Neutrophil (primary cell): ENCODE measurements at regions not wholly inside any gene's neighbourhood (a gene's known extent, or its start where the extent isn't known, plus 50 kb on each side); places are given as distances from the start of the nearest gene placed in this dataset.

ENCODE experiments used
- H3K27ac ChIP-seq: fragments of 200-600 bp; sonication (generic); 2 replicates; pipeline ENCODE4 v1.5.1; 2016; ENCODE audit warnings: mild to moderate bottlenecking, moderate library complexity
- H3K27me3 ChIP-seq: fragments of 200-600 bp; sonication (generic); 2 replicates; pipeline ENCODE4 v1.6.0; 2016; ENCODE audit warnings: mild to moderate bottlenecking
- H3K36me3 ChIP-seq: fragments of 200-600 bp; sonication (generic); 2 replicates; pipeline ENCODE4 v1.5.1; 2017
- H3K4me1 ChIP-seq, 2 experiments: fragments of 200-600 bp in 1 of 2; sonication (generic) in 1 of 2; 1 replicate in 1 of 2; 2 replicates in 1 of 2; pipeline versions ENCODE4 v1.5.1 to v1.6.1; 2013 to 2016; ENCODE audit warnings: low read depth in 1 of 2, low read length in 1 of 2, mild to moderate bottlenecking in 1 of 2, moderate library complexity in 1 of 2; ENCODE audit not compliant: control insufficient read depth in 1 of 2, insufficient read depth in 1 of 2
- H3K4me3 ChIP-seq, 2 experiments: fragments of 200-600 bp in 1 of 2; sonication (generic) in 1 of 2; 1 replicate in 1 of 2; 2 replicates in 1 of 2; pipeline ENCODE4 v1.5.1; 2013 to 2016; ENCODE audit warnings: low read depth in 1 of 2, low read length in 1 of 2, mild to moderate bottlenecking in 1 of 2, moderate library complexity in 1 of 2
- H3K9me3 ChIP-seq: fragments of 200-600 bp; sonication (generic); 2 replicates; pipeline ENCODE4 v1.5.1; 2016
- TF ChIP-seq, protein P1 (sequence below): fragments of 200-600 bp; sonication (generic); IDR thresholded peaks from 2 replicates; pipeline ENCODE4 v1.5.1; 2016; ENCODE audit warnings: antibody characterized with exemption

- Histone ChIP-seq H3K36me3 (no peaks in the 10 kb centered on the region), H3K4me3 (no peak overlapping the region), H3K27me3 (no peaks in the 10 kb centered on the region), H3K9me3 (no peaks in the 10 kb centered on the region), H3K4me1 (no peaks in the 10 kb centered on the region), H3K27ac (no peak overlapping the region)
- TF ChIP-seq, protein P1, sequence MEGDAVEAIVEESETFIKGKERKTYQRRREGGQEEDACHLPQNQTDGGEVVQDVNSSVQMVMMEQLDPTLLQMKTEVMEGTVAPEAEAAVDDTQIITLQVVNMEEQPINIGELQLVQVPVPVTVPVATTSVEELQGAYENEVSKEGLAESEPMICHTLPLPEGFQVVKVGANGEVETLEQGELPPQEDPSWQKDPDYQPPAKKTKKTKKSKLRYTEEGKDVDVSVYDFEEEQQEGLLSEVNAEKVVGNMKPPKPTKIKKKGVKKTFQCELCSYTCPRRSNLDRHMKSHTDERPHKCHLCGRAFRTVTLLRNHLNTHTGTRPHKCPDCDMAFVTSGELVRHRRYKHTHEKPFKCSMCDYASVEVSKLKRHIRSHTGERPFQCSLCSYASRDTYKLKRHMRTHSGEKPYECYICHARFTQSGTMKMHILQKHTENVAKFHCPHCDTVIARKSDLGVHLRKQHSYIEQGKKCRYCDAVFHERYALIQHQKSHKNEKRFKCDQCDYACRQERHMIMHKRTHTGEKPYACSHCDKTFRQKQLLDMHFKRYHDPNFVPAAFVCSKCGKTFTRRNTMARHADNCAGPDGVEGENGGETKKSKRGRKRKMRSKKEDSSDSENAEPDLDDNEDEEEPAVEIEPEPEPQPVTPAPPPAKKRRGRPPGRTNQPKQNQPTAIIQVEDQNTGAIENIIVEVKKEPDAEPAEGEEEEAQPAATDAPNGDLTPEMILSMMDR = no peak
Measured at GRCh38 chr12:45587877-45588533, 141.5 kb upstream of the ARID2 start.

GRCh38 chr12:45590646-45591045 is 138.9 kb upstream of the ARID2 start:
- Histone ChIP-seq H3K4me1 (no peaks in the 10 kb centered on the region), H3K9me3 (no peaks in the 10 kb centered on the region), H3K27ac (no peak overlapping the region), H3K27me3 (no peaks in the 10 kb centered on the region), H3K4me3 (no peak overlapping the region), H3K36me3 (no peaks in the 10 kb centered on the region)
- TF ChIP-seq, protein P1 = no peak

DNA sequence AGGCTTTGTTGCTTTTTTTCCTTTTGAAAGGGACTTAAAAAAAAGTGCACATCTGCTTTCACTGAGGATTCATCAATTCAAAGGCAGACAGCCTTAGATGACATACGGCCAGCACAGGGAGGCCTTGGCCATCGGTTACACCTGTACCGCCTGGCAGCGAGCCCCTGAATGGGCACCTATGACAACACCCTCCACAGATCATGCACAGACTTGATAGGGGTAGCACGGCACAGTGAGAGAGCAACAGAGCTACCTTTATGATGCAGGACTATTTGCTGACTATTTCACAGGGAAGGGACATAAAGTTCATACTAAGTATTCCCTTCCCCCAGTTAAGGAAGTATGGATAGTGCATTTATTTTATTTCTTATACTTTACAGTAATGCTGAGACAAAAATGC is 137.9 kb upstream of the ARID2 start:
- no peak overlapping the region for H3K4me3 ChIP-seq
- H3K36me3 ChIP-seq = no peaks in the 10 kb centered on the region
- H3K27ac ChIP-seq = no peak overlapping the region
- no peaks in the 10 kb centered on the region for H3K4me1 ChIP-seq
- no peaks in the 10 kb centered on the region for H3K9me3 ChIP-seq
- H3K27me3 ChIP-seq = no peaks in the 10 kb centered on the region
- TF ChIP-seq, protein P1 = no peak

DNA sequence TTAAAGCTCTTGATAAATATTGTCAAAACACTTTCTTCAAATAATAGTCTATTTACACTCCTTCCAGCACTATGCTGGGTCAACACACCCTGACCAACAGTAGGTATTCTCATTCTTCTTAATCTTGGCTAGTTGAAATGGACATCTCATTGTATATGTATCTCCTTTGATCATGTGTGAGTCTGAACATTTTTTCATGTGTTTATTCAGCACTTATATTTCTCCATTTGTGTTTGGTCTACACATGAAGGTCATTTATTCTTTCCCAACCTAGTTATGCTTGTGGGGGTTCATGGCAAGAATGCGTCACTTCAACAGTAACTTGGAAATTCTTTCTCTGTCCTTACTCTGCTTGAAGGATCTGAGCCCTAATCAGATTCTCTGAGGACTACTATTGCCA is 133.1 kb upstream of the ARID2 start:
- no peaks in the 10 kb centered on the region for H3K36me3 ChIP-seq
- TF ChIP-seq, protein P1 = no peak
- H3K4me1 ChIP-seq = no peaks in the 10 kb centered on the region
- H3K27ac ChIP-seq = no peak overlapping the region
- H3K9me3 ChIP-seq = no peaks in the 10 kb centered on the region
- no peaks in the 10 kb centered on the region for H3K27me3 ChIP-seq
- H3K4me3 ChIP-seq = no peak overlapping the region

DNA sequence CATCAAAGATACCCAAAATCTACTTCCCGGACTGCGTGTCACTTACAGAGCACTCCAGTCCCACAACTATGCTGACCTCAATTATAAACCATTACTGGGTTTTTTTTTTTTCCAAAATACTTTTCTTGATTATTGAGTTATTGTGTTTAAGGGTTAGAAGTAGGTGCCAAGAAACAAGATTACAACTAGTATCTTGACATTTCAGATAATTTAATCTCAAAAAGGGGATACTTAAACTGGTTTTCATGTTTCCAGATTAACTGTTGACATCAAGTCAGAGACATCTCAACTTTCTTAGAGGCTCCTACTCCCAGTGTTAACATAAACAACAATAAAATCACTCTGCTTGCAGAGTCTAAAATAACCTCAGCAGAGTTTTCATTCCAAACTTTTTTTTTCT is 131.2 kb upstream of the ARID2 start:
- TF ChIP-seq, protein P1 = no peak
- H3K4me1 ChIP-seq = no peaks in the 10 kb centered on the region

GRCh38 chr12:45598761-45599160 is 130.7 kb upstream of the ARID2 start:
- H3K4me3 ChIP-seq = no peak overlapping the region
- TF ChIP-seq, protein P1 = no peak
- no peak overlapping the region for H3K27ac ChIP-seq
- H3K27me3 ChIP-seq = no peaks in the 10 kb centered on the region
- no peaks in the 10 kb centered on the region for H3K4me1 ChIP-seq
- H3K9me3 ChIP-seq = no peaks in the 10 kb centered on the region
- H3K36me3 ChIP-seq = no peaks in the 10 kb centered on the region

More for the DNA sequence above, 131.2 kb upstream of the ARID2 start:
- H3K27ac ChIP-seq = no peak overlapping the region
- no peak overlapping the region for H3K4me3 ChIP-seq
- no peaks in the 10 kb centered on the region for H3K9me3 ChIP-seq
- H3K36me3 ChIP-seq = no peaks in the 10 kb centered on the region
- H3K27me3 ChIP-seq = no peaks in the 10 kb centered on the region
